HCT116 (cell line): ENCODE measurements at regions not wholly inside any gene's neighbourhood (a gene's known extent, or its start where the extent isn't known, plus 50 kb on each side); places are given as distances from the start of the nearest gene placed in this dataset.

Experiments
- ATAC-seq: fragments of 200-7000 bp; cut with Tn5 transposase; 2 replicates; pipeline ENCODE4 v1.9.1; 2020; ENCODE audit warnings: mild to moderate bottlenecking, moderate library complexity
- BruUV-seq: library from RNA; stranded (reverse); fragments of 400-500 nt; replicated peaks from 2 replicates; lab custom pipeline; 2021; lab: Mats Ljungman, UMichigan
- CTCF ChIA-PET: fragments of 300-600 bp; sonication (Branson Sonifier 250); formaldehyde crosslinking; loops from one replicate; lab custom pipeline; 2021; ENCODE audit warnings: antibody characterized with exemption; lab: Charles Lee
- POLR2A ChIA-PET: fragments of 300-600, 350-600 bp; sonication (Branson Sonifier 250); formaldehyde crosslinking; loops from one replicate; lab custom pipeline; 2021; ENCODE audit warnings: antibody characterized with exemption; lab: Charles Lee
- RAD21 ChIA-PET, 2 experiments: fragments of 300-600 bp; sonication (Branson Sonifier 250); formaldehyde crosslinking; loops; one replicate each; lab custom pipeline; 2023; ENCODE audit warnings: low total read pairs in 2 of 2; ENCODE audit not compliant: uncharacterized antibody in 2 of 2, unreplicated experiment in 2 of 2, low non-redundant PET in 1 of 2; lab: Charles Lee
- DNase-seq: peaks from one replicate; pipeline ENCODE4 v3.0.0-alpha.2; 2010; ENCODE audit warnings: low read depth, low spot score
- H2AFZ ChIP-seq: fragments of 200-600 bp; shearing (Covaris generic), sonication (generic); 2 replicates; pipeline ENCODE4 v1.6.1; 2017; ENCODE audit warnings: low read depth, mixed run types, mixed read lengths, antibody characterized with exemption, low read length; ENCODE audit not compliant: poor library complexity, severe bottlenecking
- H3K27ac ChIP-seq: 2 replicates; pipeline ENCODE4 v1.5.1; 2012; ENCODE audit warnings: low read depth, low read length
- H3K27me3 ChIP-seq: fragments of 200-600 bp; sonication (generic); 2 replicates; pipeline ENCODE4 v1.6.1; 2016; ENCODE audit warnings: mixed run types, low read length, mixed read lengths; ENCODE audit not compliant: insufficient read depth
- H3K36me3 ChIP-seq, 2 experiments: fragments of 200-500 bp in 1 of 2; fragments of 200-600 bp in 1 of 2; sonication (Bioruptor generic) in 1 of 2; sonication (generic) in 1 of 2; 2 replicates each; pipeline versions ENCODE4 v1.5.1 to v1.6.1; 2014 to 2016; ENCODE audit warnings: low read length in 2 of 2, inconsistent platforms in 1 of 2, mixed read lengths in 1 of 2, mixed run types in 1 of 2; ENCODE audit not compliant: insufficient read depth in 2 of 2, control insufficient read depth in 1 of 2
- H3K4me1 ChIP-seq, 2 experiments: fragments of 200-600 bp in 1 of 2; sonication (generic) in 1 of 2; 2 replicates each; pipeline versions ENCODE4 v1.5.1 to v1.6.1; 2012 to 2017; ENCODE audit warnings: low read length in 2 of 2, inconsistent platforms in 1 of 2, mild to moderate bottlenecking in 1 of 2, mixed read lengths in 1 of 2, mixed run types in 1 of 2, moderate library complexity in 1 of 2; ENCODE audit not compliant: insufficient read depth in 2 of 2, control insufficient read depth in 1 of 2
- H3K4me2 ChIP-seq: fragments of 200-600 bp; sonication (generic); 2 replicates; pipeline ENCODE4 v1.6.1; 2017; ENCODE audit warnings: mixed run types, low read length, mixed read lengths
- H3K4me3 ChIP-seq, 2 experiments: fragments of 200-600 bp in 1 of 2; sonication (generic) in 1 of 2; replicated peaks in 1 of 2; 2 replicates each; pipeline ENCODE4 v1.5.1; 2011 to 2016; ENCODE audit warnings: low read length in 2 of 2, control low read depth in 1 of 2, low read depth in 1 of 2, mild to moderate bottlenecking in 1 of 2, mixed read lengths in 1 of 2, mixed run types in 1 of 2
- H3K79me2 ChIP-seq: fragments of 200-600 bp; sonication (generic); 2 replicates; pipeline ENCODE4 v1.6.1; 2017; ENCODE audit warnings: mild to moderate bottlenecking, mixed run types, low read length, moderate library complexity, mixed read lengths; ENCODE audit not compliant: insufficient read depth
- H3K9ac ChIP-seq: fragments of 200-600 bp; sonication (generic); 2 replicates; pipeline ENCODE4 v1.6.1; 2016; ENCODE audit warnings: low read length, mixed read lengths
- H3K9me2 ChIP-seq: fragments of 200-600 bp; sonication (generic), shearing (Covaris generic); 2 replicates; pipeline ENCODE4 v1.6.1; 2017; ENCODE audit warnings: mixed run types, mild to moderate bottlenecking, moderate library complexity; ENCODE audit not compliant: insufficient read depth
- H3K9me3 ChIP-seq, 2 experiments: fragments of 200-500 bp in 1 of 2; fragments of 200-600 bp in 1 of 2; sonication (Bioruptor generic) in 1 of 2; sonication (generic) in 1 of 2; 2 replicates each; pipeline ENCODE4 v1.6.1; 2014 to 2017; ENCODE audit warnings: low read length in 2 of 2, mixed read lengths in 2 of 2, inconsistent platforms in 1 of 2, low read depth in 1 of 2, mild to moderate bottlenecking in 1 of 2, mixed run types in 1 of 2, moderate library complexity in 1 of 2; ENCODE audit not compliant: control insufficient read depth in 1 of 2, insufficient read depth in 1 of 2
- H4K20me1 ChIP-seq: fragments of 200-600 bp; sonication (generic), shearing (Covaris generic); 2 replicates; pipeline ENCODE4 v1.6.1; 2017; ENCODE audit warnings: mixed run types, mild to moderate bottlenecking, moderate library complexity; ENCODE audit not compliant: insufficient read depth
- ATF3 ChIP-seq: IDR thresholded peaks from 2 replicates; pipeline ENCODE4 v1.6.1; 2012
- CEBPB ChIP-seq: IDR thresholded peaks from 2 replicates; pipeline ENCODE4 v1.6.1; 2012; ENCODE audit warnings: low read depth
- ELF1 ChIP-seq: IDR thresholded peaks from 2 replicates; pipeline ENCODE4 v1.6.1; 2012; ENCODE audit warnings: low read depth, borderline replicate concordance
- JUND ChIP-seq: IDR thresholded peaks from 2 replicates; pipeline ENCODE4 v1.6.1; 2012
- POLR2A ChIP-seq: IDR thresholded peaks from 2 replicates; pipeline ENCODE4 v1.7.0; 2011; ENCODE audit warnings: borderline replicate concordance; ENCODE audit not compliant: insufficient read depth, insufficient read length; ENCODE audit errors: extremely low read depth
- SRF ChIP-seq: IDR thresholded peaks from 2 replicates; pipeline ENCODE4 v1.6.1; 2012; ENCODE audit warnings: low read depth
- TCF7L2 ChIP-seq: IDR thresholded peaks from 2 replicates; pipeline ENCODE4 v1.7.0; 2011; ENCODE audit warnings: borderline replicate concordance, inconsistent platforms; ENCODE audit not compliant: insufficient read depth, insufficient read length; ENCODE audit errors: extremely low read depth
- ZNF274 ChIP-seq: fragments of 200-500 bp; sonication (Bioruptor generic); IDR thresholded peaks from 2 replicates; pipeline ENCODE4 v1.6.1; 2014; ENCODE audit warnings: mild to moderate bottlenecking, low read depth, low read length, inconsistent platforms
- intact Hi-C: fragments of 100-400 bp; cut with micrococcal nuclease; formaldehyde crosslinking; loops from 2 replicates; pipeline ENCODE4 v1.10.0; 2022
- TF ChIP-seq, protein P1 (sequence below): IDR thresholded peaks from 2 replicates; pipeline ENCODE4 v1.6.1; 2011; ENCODE audit warnings: mild to moderate bottlenecking, low read length, moderate library complexity; ENCODE audit not compliant: insufficient replicate concordance; ENCODE audit errors: extremely low read depth

DNA sequence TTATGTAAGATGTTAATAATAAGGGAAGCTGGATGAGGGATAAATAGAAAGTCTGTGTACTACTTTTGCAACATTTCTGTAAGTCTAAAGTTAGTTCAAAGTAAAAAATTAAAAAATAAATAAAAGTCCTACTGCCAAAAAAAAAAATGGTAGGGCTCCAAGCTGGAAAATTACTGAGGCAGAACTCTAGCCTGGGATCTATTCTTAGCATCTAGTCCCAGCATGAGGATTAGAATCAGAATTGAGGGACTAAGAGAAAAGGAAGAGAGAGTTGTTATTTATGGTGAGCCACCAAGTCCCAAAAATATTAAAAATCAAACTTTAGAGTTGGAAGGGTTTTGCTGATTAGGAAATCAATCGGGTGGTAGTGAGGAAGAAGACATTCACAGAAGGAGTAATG lies 110.3 kb downstream of the CYB561 start:
- H3K9me3 ChIP-seq, result no peaks in the 10 kb centered on the region
- H2AFZ ChIP-seq, result no peak overlapping the region
- H4K20me1 ChIP-seq, result no peaks in the 10 kb centered on the region
- DNase-seq (no peak), ATAC-seq (no peak)
- H3K79me2 ChIP-seq, result no peaks in the 10 kb centered on the region
- no peaks in the 10 kb centered on the region for H3K4me1 ChIP-seq
- TF ChIP-seq CEBPB (no peak), JUND (no peak), TCF7L2 (no peak), POLR2A (no peak), ELF1 (no peak), SRF (no peak)
- TF ChIP-seq, protein P1, sequence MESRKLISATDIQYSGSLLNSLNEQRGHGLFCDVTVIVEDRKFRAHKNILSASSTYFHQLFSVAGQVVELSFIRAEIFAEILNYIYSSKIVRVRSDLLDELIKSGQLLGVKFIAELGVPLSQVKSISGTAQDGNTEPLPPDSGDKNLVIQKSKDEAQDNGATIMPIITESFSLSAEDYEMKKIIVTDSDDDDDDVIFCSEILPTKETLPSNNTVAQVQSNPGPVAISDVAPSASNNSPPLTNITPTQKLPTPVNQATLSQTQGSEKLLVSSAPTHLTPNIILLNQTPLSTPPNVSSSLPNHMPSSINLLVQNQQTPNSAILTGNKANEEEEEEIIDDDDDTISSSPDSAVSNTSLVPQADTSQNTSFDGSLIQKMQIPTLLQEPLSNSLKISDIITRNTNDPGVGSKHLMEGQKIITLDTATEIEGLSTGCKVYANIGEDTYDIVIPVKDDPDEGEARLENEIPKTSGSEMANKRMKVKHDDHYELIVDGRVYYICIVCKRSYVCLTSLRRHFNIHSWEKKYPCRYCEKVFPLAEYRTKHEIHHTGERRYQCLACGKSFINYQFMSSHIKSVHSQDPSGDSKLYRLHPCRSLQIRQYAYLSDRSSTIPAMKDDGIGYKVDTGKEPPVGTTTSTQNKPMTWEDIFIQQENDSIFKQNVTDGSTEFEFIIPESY, result no peak
- H3K4me2 ChIP-seq, result no peak overlapping the region
- ChIA-PET POLR2A (no interaction called here), CTCF (no interaction called here), RAD21 (no interaction called here)
- no peak overlapping the region for H3K4me3 ChIP-seq
- no peaks in the 10 kb centered on the region for H3K36me3 ChIP-seq
- no peak overlapping the region for H3K27ac ChIP-seq
- H3K27me3 ChIP-seq, result no peaks in the 10 kb centered on the region
- intact Hi-C loops, result no loop called here
- H3K9ac ChIP-seq, result no peak overlapping the region
- no TSS peak for BruUV-seq
- H3K9me2 ChIP-seq, result no peaks in the 10 kb centered on the region

GRCh38 chr17:63337579-63337978 lies 108.5 kb downstream of the CYB561 start:
- H3K9me3 ChIP-seq, result no peaks in the 10 kb centered on the region
- intact Hi-C loops, result no loop called here
- no peaks in the 10 kb centered on the region for H3K27me3 ChIP-seq
- H3K4me3 ChIP-seq, result no peak overlapping the region
- H3K9ac ChIP-seq, result no peak overlapping the region
- no TSS peak for BruUV-seq
- ChIA-PET POLR2A (no interaction called here), RAD21 (no interaction called here)
- no peak overlapping the region for H2AFZ ChIP-seq
- ATAC-seq, result no peak
- H3K9me2 ChIP-seq, result no peaks in the 10 kb centered on the region
- H3K27ac ChIP-seq, result no peak overlapping the region
- H3K79me2 ChIP-seq, result no peaks in the 10 kb centered on the region
- H3K4me2 ChIP-seq, result no peak overlapping the region
- DNase-seq, result no peak
- H3K4me1 ChIP-seq, result no peaks in the 10 kb centered on the region
- H3K36me3 ChIP-seq, result no peaks in the 10 kb centered on the region
- TF ChIP-seq ATF3, result no peak
- no peak for TF ChIP-seq JUND
- TF ChIP-seq ELF1, result no peak
- TF ChIP-seq ZNF274, result no peak
- TF ChIP-seq, all 23 proteins: peak for 0
- CTCF ChIA-PET, result no interaction called here
- H4K20me1 ChIP-seq, result no peaks in the 10 kb centered on the region
